ENCODE measurements at regions not wholly inside any gene's neighbourhood (a gene's known extent, or its start where the extent isn't known, plus 50 kb on each side); places are given as distances from the start of the nearest gene placed in this dataset.

- TF ChIP-seq CTCF (IDR thresholded peaks at IDR 0.05) (no peak), POLR2A (IDR thresholded peaks at IDR 0.05) (no peak)
Observed at GRCh38 chr18:2409906-2410305, 161.4 kb downstream of the METTL4 start.

Data from esophagus squamous epithelium (tissue), 4 donors.